IMR-90 (cell line): ENCODE measurements at regions not wholly inside any gene's neighbourhood (a gene's known extent, or its start where the extent isn't known, plus 50 kb on each side); places are given as distances from the start of the nearest gene placed in this dataset.
"Not testable (repeated sequence)": the region's sequence is repeated elsewhere in the genome, so short reads cannot be mapped to it uniquely, and the experiment has no call there.

Experiments used
- CEBPB ChIP-seq: IDR thresholded peaks from 2 replicates; pipeline ENCODE4 v1.6.1; 2012; ENCODE audit warnings: low read depth, low read length, improper control_type of control experiment
- CTCF ChIP-seq: conservative IDR thresholded peaks from 2 replicates; pipeline ENCODE4 v1.5.1; 2012; ENCODE audit warnings: mild to moderate bottlenecking, low read depth, low read length, improper control_type of control experiment
- MAFK ChIP-seq: IDR thresholded peaks from 2 replicates; pipeline ENCODE4 v1.6.1; 2012; ENCODE audit warnings: low read depth, low read length, improper control_type of control experiment
- POLR2A ChIP-seq: IDR thresholded peaks from 2 replicates; pipeline ENCODE4 v1.6.1; 2012; ENCODE audit warnings: mild to moderate bottlenecking, low read depth, low read length
- SMC3 ChIP-seq: fragments of 150-350 bp; IDR thresholded peaks from 2 replicates; pipeline ENCODE4 v1.6.1; 2016; ENCODE audit warnings: low read depth, mild to moderate bottlenecking, antibody characterized with exemption, low read length, moderate library complexity
- TF ChIP-seq, protein P1 (sequence below): fragments of 150-350 bp; IDR thresholded peaks from 2 replicates; pipeline ENCODE4 v1.6.1; 2016; ENCODE audit warnings: low read depth, mild to moderate bottlenecking, low read length, moderate library complexity, borderline replicate concordance

GRCh38 chr21:9731317-9731716 is 790.1 kb upstream of the TPTE start:
- not testable (repeated sequence) for TF ChIP-seq CTCF, POLR2A, SMC3, MAFK, CEBPB
- TF ChIP-seq, protein P1, sequence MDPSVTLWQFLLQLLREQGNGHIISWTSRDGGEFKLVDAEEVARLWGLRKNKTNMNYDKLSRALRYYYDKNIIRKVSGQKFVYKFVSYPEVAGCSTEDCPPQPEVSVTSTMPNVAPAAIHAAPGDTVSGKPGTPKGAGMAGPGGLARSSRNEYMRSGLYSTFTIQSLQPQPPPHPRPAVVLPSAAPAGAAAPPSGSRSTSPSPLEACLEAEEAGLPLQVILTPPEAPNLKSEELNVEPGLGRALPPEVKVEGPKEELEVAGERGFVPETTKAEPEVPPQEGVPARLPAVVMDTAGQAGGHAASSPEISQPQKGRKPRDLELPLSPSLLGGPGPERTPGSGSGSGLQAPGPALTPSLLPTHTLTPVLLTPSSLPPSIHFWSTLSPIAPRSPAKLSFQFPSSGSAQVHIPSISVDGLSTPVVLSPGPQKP: not testable (repeated sequence)
